HFF-Myc (cell line): ENCODE measurements at regions not wholly inside any gene's neighbourhood (a gene's known extent, or its start where the extent isn't known, plus 50 kb on each side); places are given as distances from the start of the nearest gene placed in this dataset.
"Not testable (repeated sequence)": the region's sequence is repeated elsewhere in the genome, so short reads cannot be mapped to it uniquely, and the experiment has no call there.

ENCODE experiments used
- DNase-seq: peaks from one replicate; pipeline ENCODE4 v3.0.0-alpha.2; 2011; ENCODE audit warnings: low read depth; ENCODE audit errors: extremely low read depth
- H3K4me3 ChIP-seq: replicated peaks from 2 replicates; pipeline ENCODE4 v1.5.1; 2011; ENCODE audit warnings: low read depth, mild to moderate bottlenecking, control low read depth, low read length
- TF ChIP-seq, protein P1 (sequence below): IDR thresholded peaks from 2 replicates; pipeline ENCODE4 v1.5.1; 2012; ENCODE audit warnings: mild to moderate bottlenecking, low read depth, low read length, control low read depth; ENCODE audit errors: missing control alignments

- no peak for DNase-seq
- TF ChIP-seq, protein P1, sequence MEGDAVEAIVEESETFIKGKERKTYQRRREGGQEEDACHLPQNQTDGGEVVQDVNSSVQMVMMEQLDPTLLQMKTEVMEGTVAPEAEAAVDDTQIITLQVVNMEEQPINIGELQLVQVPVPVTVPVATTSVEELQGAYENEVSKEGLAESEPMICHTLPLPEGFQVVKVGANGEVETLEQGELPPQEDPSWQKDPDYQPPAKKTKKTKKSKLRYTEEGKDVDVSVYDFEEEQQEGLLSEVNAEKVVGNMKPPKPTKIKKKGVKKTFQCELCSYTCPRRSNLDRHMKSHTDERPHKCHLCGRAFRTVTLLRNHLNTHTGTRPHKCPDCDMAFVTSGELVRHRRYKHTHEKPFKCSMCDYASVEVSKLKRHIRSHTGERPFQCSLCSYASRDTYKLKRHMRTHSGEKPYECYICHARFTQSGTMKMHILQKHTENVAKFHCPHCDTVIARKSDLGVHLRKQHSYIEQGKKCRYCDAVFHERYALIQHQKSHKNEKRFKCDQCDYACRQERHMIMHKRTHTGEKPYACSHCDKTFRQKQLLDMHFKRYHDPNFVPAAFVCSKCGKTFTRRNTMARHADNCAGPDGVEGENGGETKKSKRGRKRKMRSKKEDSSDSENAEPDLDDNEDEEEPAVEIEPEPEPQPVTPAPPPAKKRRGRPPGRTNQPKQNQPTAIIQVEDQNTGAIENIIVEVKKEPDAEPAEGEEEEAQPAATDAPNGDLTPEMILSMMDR, result no peak
- peak overlapping the region; percentile 22; the same call in 1 of the 2 replicates for H3K4me3 ChIP-seq
These were observed 84.9 kb upstream of the MYO10 start for GRCh38 chr5:17020678-17021601.

- no peak for DNase-seq
- TF ChIP-seq, protein P1, result no peak
- H3K4me3 ChIP-seq, result no peak overlapping the region
These were observed 85.5 kb upstream of the MYO10 start for GRCh38 chr5:17021602-17021932.

GRCh38 chr5:17022296-17022695 is 86.2 kb upstream of the MYO10 start:
- TF ChIP-seq, protein P1, result no peak
- no peak overlapping the region for H3K4me3 ChIP-seq
- DNase-seq, result no peak

GRCh38 chr5:17024686-17025180 is 88.6 kb upstream of the MYO10 start:
- TF ChIP-seq, protein P1, result no peak
- no peak for DNase-seq
- no peak overlapping the region for H3K4me3 ChIP-seq

- H3K4me3 ChIP-seq, DNase-seq: not testable (repeated sequence)
These were observed 95.7 kb upstream of the MYO10 start for GRCh38 chr5:17031659-17032277.

- H3K4me3 ChIP-seq, result not testable (repeated sequence)
These were observed 96.4 kb upstream of the MYO10 start for GRCh38 chr5:17032314-17032985.

GRCh38 chr5:17034992-17035391 is 98.9 kb upstream of the MYO10 start:
- DNase-seq, H3K4me3 ChIP-seq: not testable (repeated sequence)

More at GRCh38 chr5:17032314-17032985, 96.4 kb upstream of the MYO10 start:
- not testable (repeated sequence) for DNase-seq

- TF ChIP-seq, protein P1, result no peak
- no peak overlapping the region for H3K4me3 ChIP-seq
- no peak for DNase-seq
These were observed 101.7 kb upstream of the MYO10 start for GRCh38 chr5:17037751-17038150.
